ENCODE measurements at regions not wholly inside any gene's neighbourhood (a gene's known extent, or its start where the extent isn't known, plus 50 kb on each side); places are given as distances from the start of the nearest gene placed in this dataset.

DNA sequence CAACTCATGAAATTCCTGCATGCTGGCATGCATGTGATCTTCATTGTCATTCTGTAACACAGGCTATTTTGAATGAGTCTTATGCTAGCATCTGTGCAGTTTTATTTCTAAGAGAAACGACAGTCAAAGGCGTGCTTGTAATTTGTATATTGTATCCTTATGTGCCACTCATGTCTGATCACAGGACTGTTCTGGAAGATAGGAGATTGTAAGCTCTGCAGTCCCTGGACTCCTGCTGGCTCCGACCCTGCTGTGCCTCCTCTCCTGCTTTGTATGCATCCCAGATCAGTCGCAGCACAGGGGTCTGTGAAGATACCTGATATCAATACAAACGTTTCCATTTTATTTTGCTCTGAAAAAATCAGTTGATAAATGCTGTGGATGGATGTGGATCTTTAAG lies 653.1 kb downstream of the LIG4 start:
- no peak for DNase-seq

DNA sequence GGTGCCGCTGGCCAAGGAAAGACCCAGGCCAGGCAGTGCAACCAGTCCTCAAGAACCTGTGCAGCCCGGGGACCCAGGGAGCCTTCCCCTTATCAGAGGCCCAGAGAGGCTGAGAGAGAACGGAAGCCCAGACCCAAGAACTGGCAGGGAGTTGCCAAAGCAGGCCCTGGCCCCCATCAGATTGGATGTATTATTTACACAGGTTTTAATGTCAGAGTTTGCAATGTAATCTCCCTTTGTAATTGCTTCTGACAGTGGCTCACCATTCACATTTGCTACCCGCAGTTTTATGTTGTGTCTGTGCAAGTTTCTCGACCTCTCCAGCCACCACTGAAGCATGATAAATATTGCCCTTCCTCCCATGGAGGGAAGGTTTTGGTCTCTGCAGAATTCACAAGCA lies 660.9 kb downstream of the LIG4 start:
- no peak for DNase-seq

DNA sequence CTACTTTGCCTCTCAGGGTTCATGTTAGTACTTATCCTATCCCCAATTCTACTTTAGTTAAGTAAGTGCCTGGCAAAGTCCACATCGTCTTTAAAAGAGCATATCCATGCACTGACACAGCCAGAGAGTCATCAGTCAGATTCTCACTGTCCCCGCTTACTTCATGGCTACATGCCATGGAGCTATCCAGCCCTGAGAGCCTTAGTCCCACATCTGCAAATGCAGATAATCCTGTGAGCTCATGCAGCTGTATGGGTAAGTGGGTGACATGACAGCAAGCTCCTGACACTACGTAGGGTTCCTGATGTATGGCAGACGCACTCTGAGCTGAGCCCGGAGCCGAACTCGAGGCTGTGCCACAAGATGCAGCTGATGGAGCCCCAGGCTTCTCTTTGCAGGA lies 661.5 kb downstream of the LIG4 start:
- no peak for DNase-seq

DNA sequence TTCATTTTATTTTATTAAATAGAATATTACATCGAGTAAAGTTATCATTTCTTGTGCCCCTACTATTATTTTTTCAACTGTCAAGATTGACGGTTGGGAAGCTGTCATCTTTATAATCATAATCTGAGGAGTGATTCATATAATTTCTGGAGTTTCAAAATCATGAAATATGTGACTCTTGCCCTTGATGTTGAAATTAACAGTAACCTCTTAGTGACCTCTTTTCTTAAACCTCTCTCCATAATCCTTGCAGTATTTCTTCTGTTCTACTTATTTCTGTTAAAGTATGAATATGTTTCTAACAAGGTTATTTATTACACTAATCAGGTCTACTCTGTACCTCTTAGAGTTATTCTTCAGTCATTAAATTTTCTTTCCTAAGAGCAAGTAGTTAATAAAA lies 663.8 kb downstream of the LIG4 start:
- no peak for DNase-seq

DNA sequence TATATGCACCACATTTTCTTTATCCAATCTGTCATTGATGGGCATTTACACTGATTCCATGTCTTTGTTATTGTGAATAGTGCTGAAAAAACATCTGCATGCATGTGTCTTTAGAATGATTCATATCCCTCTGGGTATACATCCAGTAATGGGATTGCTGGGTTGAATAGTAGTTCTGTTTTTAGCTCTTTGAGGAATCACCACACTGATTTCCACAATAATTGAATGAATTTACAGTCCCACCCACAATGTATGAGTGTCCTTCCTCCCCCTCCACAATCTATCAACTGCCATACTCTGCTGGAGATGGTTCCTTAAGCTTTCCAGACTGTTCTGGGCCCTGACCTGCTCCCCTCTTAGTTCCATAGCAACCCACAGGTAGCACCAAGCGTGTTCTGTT lies 667.0 kb downstream of the LIG4 start:
- no peak for DNase-seq

DNA sequence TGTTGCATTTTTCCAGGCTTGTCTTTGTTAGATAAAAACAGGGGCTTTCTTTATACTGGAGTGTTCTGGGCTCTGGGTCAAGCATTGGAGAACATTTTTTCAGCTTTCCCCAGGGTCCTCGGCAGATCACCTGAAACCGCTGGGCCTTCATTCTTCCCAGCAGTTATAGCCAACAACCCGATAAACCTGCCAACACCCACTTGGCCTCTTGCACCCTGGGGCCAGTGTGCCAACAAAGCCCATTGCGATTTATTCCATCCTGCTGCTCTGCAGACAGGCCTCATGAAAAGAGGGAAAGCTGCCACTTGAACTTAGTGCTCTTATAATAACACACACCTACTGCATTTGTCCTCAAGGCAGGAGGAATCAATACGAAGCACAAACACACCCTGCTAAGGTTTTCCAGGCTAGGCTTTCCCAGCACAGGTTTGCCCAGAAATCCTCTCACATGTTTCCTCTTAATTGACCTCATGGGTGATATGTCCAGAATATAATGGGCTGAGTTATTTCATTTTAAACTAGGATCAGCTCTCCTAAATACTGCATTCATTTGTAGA lies 669.3 kb downstream of the LIG4 start:
- no peak for DNase-seq

DNA sequence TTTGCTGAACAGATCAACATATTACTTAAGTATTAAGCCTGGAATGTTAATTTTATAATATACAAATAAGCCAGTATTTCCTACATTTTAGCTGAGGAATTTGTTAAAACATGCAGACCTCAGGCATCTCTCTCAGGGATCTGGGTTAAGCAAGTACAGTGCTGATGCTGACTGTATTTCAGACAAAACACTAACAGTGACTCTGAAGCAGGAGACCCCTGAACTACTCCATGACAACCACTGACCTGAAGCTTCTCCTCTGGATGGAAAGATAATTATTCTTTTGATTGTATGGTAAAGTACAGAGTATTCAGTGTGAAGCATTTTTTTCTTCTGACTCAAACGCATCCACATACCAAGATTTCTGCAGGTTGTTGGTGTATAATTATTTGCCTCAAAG lies 680.8 kb downstream of the LIG4 start:
- no peak for DNase-seq

DNA sequence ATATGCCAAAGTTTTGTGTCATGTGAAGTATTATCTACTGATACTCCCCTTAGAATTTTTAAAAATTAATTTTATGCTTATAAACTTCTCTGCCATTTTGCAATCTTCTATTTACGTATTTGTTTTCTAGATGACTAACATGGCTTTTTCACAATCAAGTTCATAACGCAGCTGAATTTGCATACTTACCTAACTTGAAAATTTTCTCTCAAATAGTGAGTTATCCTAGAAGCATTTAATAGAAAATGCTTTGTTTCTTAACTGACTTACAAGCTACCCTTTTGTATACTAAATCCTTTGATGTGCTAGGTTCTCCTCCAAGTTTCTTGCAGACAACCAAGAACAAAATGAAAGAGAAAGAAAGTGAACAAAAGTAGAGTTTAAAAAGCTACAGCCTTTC lies 683.5 kb downstream of the LIG4 start:
- DNase-seq: no peak

DNA sequence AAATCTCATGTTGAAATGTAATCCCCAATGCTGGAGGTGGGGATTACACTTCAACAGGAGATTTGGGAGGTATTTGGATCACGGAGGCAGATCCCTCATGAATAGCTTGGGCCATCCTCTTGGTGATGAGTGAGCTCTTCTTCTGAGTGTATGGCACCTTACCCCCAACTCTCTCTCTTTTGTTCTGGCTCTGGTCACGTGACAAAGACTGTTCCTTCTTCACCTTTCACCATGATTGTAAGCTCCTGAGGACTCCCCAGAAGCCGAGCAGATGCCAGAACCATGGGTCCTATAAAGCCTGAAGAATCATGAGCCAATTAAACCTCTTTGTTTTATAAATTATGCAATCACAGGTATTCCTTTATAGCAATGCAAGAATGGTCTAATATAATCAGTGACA lies 684.2 kb downstream of the LIG4 start:
- no peak for DNase-seq

DNA sequence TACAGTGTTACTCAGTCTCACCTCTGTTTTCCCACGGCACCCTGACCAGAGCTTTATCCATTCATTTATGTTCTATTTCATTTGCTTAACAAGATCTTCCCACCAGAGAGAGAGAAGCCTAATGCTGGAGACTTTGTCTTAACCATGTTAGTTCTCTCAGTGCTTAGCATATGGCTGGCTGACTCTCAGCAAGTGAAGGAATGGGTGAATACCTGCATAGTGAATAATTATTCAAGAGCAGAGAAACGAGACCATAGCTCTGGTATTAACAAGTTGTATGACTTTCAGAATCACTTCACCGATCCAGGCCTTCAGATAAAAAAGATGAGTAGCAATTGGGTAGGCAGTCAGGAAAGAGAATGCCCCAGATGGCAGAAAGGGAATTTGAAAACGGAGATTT lies 686.3 kb downstream of the LIG4 start:
- DNase-seq: no peak

DNA sequence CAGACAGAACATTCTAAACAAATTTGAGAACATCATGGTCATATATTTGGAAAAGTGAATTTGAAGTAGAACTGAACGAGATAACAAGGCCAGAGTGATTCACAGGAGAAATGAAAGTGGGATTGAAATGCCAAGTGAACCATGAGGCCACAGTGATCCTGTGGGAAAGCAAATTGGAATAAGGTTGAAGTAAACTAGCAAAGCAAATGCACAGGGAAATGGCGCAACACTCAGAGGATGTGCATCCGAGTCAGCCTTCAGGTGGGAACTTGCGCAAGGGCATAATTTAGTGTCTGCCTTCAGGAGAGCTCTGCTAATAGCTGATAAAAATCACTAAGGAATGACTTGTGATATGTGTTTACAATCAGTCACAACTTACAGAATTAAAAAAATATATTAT lies 696.6 kb downstream of the LIG4 start:
- no peak for DNase-seq

DNA sequence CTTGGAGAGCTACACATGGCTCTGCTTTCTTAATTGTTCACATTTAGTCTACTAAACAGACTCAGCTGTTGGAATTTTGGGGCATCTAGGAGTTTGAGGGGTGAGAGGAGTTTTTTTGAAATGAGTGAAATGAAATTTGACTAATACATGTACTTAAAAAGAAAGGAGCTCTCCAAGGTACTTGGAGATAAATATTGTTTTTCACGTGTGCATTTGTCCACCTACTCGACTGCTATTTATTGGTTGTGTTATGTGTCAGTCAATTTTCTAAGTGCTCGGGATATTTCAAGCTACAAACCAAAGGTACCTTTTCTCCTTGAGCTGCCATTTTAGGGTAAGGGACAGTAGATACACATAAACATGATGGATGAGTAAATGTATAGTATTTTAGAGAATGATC lies 697.0 kb downstream of the LIG4 start:
- no peak for DNase-seq

DNA sequence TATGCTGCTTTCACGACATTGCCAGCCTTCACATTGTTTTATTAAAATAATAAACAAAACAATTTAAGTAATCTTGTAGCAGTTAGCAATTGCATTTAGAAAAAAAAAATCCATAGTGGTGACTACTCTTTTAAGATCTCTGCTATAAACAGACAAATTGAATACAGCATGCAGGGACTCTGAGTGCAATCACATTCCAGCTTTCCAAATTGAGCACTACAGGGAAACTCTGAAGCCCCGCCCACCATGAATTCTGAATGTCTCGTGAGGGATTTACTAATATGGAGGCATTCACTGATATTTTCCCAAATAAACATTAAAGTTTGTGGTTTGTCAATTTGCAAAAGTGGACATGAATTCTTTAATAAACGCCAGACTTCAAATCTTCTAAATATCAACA lies 698.8 kb downstream of the LIG4 start:
- DNase-seq: no peak

DNA sequence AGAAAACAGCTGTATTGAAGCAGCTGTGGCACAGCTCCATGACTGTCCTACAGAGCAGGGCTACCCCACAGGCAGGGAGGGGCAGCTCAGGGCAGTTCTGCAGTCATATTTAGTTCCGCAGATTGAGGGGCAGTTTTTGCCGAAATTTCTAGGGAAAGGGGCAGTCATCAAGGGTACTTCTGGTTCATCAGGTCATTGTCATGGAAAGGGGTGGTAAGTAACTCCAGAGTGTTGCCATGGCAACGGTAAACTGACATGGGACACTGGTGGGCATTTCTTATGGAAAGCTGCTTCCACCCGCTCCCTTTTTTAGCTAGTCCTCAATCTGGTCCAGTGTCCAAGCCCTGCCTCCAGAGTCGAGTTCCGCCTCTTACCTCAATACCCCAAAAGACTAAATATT lies 702.8 kb downstream of the LIG4 start:
- no peak for DNase-seq

DNA sequence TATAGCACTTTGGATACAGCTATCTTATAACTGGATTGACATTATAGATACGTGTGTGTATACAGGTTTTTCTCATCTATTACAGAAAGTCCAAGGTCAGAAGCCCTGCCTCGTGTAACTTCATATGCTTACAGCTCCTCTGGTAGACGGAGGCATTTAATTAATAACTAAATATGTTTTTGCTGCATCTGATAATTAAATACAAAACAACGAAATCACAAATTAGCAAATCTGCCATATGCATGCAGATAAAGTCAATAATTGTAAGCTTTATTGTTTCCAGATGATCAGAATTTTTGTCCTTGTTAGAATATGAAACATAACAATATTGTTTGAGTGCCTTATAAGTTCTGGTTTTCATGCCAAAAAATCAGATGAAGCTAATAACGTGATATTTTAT lies 717.7 kb downstream of the LIG4 start:
- no peak for DNase-seq

DNA sequence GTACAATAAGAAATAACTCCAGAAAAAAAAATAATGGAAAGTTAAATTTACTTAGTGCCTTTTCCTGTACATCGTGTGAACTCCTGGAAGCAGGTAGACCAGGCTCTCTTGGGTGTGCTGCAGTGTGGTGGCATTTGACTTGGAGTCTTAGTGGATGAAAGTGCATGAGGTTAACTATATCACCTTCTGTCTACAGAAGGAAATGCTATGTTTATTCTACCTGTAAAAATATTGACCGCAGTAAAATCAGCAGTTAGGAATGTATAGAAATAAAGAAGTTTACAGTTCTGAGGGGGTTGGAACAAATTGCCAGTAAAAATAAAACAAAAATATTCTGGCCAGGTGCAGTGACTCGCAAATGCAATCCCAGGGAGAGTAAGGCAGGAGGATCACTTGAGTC lies 722.1 kb downstream of the LIG4 start:
- DNase-seq: no peak

DNA sequence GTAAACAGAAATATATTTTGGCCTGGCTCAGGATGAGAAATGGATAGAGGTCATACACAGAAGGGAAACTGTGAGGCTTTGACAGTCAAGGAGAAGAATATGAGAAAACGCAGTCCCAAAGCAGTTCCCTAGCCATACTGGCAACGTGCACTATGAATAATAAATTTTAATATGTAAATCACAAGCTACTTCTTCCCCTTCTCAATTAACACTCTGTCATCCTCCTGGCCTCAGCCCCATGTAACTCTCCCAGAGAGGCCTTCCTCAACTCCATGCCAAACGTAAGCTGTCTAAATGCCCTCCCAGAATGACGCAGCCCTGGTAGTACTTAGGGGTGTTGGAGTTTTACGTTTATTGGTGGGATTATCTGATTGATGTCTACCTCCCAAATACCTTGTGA lies 732.6 kb downstream of the LIG4 start:
- DNase-seq: no peak

DNA sequence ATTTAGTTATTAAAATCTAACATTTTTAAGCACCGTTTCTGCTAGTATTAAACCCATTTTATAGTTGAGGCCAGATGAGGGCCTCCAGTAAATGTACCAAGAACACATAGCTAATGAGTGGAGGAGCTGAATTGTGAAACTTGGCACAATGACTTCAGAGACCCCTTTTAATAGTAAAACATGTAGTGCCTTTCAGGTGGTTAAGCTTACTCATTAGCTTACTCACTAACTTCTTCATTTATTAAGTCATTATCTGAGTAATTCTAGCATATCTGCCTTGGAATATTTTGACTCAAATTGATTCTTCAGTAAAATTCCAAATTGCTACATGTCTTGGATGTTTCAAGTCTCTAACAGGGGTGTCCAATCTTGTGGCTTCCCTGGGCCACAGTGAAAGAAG lies 735.2 kb downstream of the LIG4 start:
- no peak for DNase-seq

DNA sequence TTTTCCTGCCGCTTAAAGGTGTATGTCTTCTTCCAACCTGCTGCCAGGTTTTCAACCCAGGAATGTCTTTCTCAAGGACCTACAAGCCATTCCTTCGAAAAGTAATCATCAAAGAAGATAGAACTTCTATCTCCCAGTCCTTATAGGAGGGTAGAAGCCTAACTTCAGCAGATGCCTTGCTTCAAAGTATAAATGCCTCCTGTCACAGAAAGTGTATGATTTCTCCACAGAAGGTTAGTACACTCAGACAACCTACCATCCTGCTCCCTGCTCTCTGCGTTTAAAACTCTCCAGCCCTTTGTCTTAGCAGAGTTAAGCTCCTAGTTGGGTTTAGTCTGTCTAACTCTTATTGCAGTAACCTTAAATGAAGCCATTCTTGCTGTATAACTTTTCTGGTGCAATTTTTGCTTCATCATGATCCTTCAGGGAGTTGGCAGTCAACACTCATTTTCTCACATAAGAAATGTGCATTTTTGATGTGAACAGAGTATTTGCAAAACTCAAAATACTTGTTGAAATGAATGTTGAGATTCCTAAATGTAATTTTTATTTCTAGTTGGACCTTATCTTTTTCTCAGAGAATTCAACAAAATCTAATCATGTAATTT lies 737.5 kb downstream of the LIG4 start:
- no peak for DNase-seq

DNA sequence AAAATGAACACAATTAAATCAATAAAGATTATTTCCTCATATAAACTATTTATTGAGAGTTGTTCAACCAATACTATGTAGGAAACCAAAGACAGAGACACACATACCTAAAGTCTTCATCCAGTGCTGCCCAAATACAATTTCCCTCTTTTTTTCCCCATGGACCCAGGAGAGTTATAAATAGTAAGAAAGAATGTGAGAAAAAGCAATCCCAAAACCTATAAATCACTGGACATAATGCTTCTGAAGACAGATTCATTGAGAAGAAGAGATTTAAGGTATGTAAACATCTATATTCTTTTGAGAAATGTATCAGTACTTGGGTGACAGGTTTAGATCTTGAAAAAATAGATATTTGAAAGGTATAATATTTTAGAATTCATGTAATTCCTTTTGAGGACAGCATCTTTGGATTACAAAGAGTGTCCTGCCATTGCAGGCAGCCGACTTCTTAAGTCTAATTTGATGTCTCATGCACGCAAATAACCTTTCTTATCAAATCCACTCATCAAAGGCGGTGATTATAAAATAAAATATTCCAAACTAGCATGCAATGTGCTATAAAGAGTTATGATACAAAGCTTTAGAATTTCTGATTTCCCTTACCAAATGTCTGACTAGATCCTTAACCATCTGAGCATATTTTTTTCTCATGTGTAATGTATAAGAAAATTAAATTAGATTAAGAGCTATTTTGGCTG lies 739.4 kb downstream of the LIG4 start:
- DNase-seq: no peak

DNA sequence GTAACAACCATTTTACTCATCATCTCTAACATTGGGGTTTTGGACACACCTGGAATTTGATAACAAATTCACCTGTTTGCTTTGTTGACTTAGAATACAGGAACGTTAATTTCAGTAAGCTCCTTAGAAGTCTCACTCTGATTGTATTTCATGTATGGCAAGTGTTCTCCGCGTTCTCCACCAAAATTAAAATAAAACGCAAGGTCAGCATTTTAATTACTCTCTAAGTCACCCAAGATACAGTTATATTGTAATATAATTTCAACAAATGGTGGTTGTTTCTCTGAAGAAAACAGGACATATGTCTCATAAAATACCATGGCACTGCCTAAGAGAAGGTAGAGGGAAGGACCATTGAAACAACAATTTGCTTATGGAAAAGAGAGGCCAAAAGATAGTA lies 742.1 kb downstream of the LIG4 start:
- DNase-seq: no peak

DNA sequence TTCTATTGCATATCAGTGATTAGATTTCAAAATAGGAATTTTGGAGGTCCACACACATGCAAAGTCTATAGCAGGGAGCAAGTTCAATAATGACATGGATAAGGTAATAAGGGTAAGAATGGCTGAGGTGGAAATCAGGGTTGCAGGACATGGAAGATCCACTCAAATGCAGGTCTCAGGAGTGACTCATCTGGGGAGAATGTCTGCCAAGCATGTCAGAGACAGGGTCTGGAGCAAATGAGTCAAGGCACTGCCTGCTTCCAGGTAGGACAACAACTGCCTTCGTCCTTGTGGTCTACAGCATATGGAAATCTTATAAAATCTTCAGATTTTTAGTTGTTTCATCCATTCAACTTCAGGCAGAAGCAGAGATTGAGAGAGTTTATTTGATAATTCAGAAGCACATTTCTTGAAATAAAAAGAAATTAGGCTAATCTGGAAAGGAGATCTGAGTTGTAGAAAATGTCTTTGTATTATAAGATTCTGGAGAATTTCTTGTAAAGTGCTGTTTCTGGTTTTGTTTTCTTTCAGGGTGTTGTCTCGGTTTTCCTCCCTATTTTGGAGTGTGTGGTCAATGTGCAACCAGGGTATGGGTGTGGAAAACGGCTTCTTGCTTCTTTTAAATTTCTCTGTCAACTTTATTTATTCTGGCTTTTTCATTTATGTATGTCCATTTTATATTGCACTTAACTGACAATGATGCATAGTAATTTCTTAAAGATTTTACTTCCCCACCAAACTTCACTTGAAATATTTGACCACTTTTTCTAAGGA lies 748.8 kb downstream of the LIG4 start:
- no peak for DNase-seq

DNA sequence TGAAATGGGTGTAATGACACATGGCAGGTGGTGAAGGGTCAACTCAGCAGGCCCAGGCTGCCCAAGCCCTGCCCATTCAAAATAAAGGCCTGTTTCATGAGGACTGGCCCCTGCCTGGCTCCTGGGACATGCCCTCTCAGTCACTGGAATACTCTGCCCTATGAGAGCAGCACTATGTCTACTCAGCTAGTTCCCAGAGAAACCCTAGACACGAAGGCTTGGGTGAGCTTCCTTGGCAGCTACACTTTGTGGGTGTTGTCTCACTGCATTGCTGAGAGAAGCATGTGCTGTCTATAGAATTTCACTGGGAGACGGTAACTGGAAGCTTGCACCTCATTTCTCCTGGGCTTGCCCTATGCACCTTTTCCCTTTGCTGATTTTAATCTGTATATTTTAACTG lies 752.8 kb downstream of the LIG4 start:
- DNase-seq: no peak

DNA sequence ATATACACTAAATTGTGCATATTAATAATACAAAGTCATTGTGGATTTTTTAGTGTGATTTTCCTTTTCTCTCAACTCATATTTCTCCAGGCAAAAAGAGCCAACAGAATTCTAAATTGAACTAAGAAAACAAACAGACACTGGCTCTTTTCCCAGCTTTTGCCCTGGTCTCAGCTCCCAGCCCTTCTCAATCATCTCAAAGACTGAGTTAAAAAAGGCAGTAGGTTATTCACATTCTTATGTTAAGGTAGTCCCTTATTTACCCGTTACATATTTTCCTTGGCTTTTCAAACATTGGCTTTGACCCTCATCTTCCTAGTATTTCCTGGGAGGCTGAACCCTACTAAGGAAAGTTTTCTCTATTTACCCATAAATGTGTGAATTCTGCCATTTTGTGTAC lies 753.6 kb downstream of the LIG4 start:
- DNase-seq: no peak

Data from NCI-H2171 treated with DMSO at 0.1 percent for 48 hours (cell line).